ENCODE measurements at regions not wholly inside any gene's neighbourhood (a gene's known extent, or its start where the extent isn't known, plus 50 kb on each side); places are given as distances from the start of the nearest gene placed in this dataset.

DNA sequence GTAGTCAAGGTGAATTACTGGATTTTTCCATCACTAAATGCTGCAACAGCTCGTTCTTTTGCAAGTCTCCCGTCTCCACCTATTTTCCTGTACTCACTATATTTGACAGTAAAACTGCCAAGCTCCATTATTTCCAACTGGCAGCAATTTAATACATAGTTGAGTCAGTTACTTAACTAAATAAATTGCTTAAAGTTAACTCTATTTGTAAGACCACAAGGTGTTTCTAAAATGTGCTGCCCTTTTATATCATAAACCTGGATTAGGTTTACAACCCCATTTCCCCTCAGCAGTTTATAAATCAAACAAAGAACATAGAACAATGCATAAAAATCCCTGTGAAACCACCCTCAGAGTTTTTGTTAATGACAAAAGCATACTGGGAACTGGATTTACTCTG lies 211.4 kb upstream of the DPH6 start:
- DNase-seq: no peak
- H3K4me1 ChIP-seq (replicated peaks in 1 of 2): no peaks in the 10 kb centered on the region
- intact Hi-C loops (cut with DNase I): no loop called here
- H3K9me3 ChIP-seq (replicated peaks in 1 of 3): no peaks in the 10 kb centered on the region
- no peak overlapping the region for H3K27ac ChIP-seq
- H3K27me3 ChIP-seq: no peaks in the 10 kb centered on the region
- 80 to 93% (median 90%) methylated on average over 2 of the region's 2 CpGs for whole genome bisulfite sequencing, 4 donors
- H3K4me3 ChIP-seq: no peak overlapping the region
- TF ChIP-seq CTCF (IDR thresholded peaks at IDR 0.05): no peak
- no peak for TF ChIP-seq POLR2A (IDR thresholded peaks at IDR 0.05)
- H3K36me3 ChIP-seq (replicated peaks in 1 of 2): no peaks in the 10 kb centered on the region

- H3K27ac ChIP-seq: no peak overlapping the region
- intact Hi-C loops (cut with DNase I): no loop called here
- H3K9me3 ChIP-seq (replicated peaks in 1 of 3): no peaks in the 10 kb centered on the region
- WGBS, 4 donors: 84 to 92% (median 88%) methylated on average over 3 of the region's 3 CpGs
- no peak for DNase-seq
- no peaks in the 10 kb centered on the region for H3K27me3 ChIP-seq
- no peak for TF ChIP-seq POLR2A (IDR thresholded peaks at IDR 0.05)
- no peak for TF ChIP-seq CTCF (IDR thresholded peaks at IDR 0.05)
- H3K4me1 ChIP-seq (replicated peaks in 1 of 2): no peaks in the 10 kb centered on the region
- H3K4me3 ChIP-seq: no peak overlapping the region
- H3K36me3 ChIP-seq (replicated peaks in 1 of 2): no peaks in the 10 kb centered on the region
Measured at GRCh38 chr15:35757765-35758164, 211.8 kb upstream of the DPH6 start.

DNA sequence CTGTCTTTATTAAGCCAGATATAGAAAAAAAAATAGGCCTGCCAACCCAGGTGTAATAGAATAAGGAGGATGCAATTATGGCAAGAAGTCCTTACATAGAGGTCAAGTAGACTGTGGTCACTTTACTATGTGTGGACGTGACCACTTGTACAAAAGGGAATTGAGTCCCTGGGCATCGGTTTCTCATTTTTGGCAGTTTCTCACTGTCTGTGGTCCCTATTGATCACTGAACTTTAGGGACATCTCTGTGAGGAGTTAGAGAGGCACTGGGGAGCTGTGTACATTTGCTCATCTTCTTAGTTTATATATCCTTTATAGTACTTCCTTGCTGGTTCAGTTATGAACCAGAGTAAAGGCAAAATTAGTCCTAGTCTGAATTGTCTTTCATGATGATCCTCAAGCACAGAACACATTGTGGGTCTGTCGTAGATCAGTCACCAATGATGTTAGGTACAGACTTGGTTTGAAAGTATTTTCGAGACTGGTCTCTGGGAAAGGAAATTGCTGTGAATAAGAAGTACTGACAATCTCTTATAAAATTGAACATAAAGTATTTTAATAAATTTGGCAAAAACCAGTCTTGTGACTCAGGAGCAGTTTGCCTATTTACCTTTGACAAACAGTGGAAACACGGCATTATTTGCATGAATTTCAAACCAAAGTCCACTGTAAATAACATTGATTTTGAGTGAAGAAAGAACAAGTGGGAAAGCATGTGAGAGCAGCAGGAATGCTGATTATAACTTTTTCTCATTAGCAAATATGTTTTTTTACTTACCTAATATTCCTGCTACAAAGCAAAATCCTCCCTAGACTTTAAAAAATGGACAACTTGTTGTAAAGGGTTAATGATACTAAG lies 218.9 kb upstream of the DPH6 start:
- intact Hi-C loops (cut with DNase I): no loop called here
- no peak for TF ChIP-seq CTCF (IDR thresholded peaks at IDR 0.05)
- TF ChIP-seq POLR2A (IDR thresholded peaks at IDR 0.05): no peak
- Histone ChIP-seq H3K36me3 (replicated peaks in 1 of 2) (no peaks in the 10 kb centered on the region), H3K9me3 (replicated peaks in 1 of 3) (no peaks in the 10 kb centered on the region), H3K27ac (no peak overlapping the region), H3K27me3 (no peaks in the 10 kb centered on the region), H3K4me1 (replicated peaks in 1 of 2) (no peaks in the 10 kb centered on the region), H3K4me3 (no peak overlapping the region)
- 86 to 93% (median 90%) methylated on average over 5 of the region's 5 CpGs for WGBS, 4 donors
- no peak for DNase-seq

DNA sequence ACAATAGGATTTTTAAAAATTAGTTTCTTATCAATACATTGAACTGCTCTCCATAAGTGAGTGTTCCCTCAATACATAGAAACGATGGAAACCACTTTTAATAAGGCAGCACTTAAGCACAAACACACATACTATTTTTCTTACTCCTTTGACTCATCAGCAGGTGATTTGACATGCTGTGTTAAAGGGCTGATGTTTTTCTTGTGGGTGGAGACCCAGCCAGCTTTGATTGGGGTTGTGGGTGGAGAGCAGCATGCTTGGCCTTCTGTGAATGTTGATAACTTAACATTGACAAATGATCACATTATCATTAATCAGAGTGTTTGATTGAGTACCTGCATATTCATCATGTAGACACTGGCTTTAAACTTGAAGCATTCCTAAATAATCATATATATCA lies 223.0 kb upstream of the DPH6 start:
- Histone ChIP-seq H3K4me3 (no peak overlapping the region), H3K9me3 (replicated peaks in 1 of 3) (no peaks in the 10 kb centered on the region), H3K27ac (no peak overlapping the region), H3K27me3 (no peaks in the 10 kb centered on the region), H3K4me1 (replicated peaks in 1 of 2) (no peaks in the 10 kb centered on the region), H3K36me3 (replicated peaks in 1 of 2) (no peaks in the 10 kb centered on the region)
- 72 to 78% (median 75%) methylated on average over 1 of the region's 1 CpG for WGBS, 4 donors
- intact Hi-C loops (cut with DNase I): no loop called here
- no peak for DNase-seq
- TF ChIP-seq CTCF (IDR thresholded peaks at IDR 0.05): no peak
- no peak for TF ChIP-seq POLR2A (IDR thresholded peaks at IDR 0.05)

Measured in adrenal gland (tissue), 9 donors.